LNCAP (cell line): ENCODE measurements at regions not wholly inside any gene's neighbourhood (a gene's known extent, or its start where the extent isn't known, plus 50 kb on each side); places are given as distances from the start of the nearest gene placed in this dataset.

Experiments used
- TF ChIP-seq, protein P1 (sequence below): fragments of 450-650 bp; IDR thresholded peaks from 2 replicates; pipeline ENCODE4 v1.5.1; 2017; ENCODE audit warnings: mild to moderate bottlenecking

- TF ChIP-seq, protein P1, sequence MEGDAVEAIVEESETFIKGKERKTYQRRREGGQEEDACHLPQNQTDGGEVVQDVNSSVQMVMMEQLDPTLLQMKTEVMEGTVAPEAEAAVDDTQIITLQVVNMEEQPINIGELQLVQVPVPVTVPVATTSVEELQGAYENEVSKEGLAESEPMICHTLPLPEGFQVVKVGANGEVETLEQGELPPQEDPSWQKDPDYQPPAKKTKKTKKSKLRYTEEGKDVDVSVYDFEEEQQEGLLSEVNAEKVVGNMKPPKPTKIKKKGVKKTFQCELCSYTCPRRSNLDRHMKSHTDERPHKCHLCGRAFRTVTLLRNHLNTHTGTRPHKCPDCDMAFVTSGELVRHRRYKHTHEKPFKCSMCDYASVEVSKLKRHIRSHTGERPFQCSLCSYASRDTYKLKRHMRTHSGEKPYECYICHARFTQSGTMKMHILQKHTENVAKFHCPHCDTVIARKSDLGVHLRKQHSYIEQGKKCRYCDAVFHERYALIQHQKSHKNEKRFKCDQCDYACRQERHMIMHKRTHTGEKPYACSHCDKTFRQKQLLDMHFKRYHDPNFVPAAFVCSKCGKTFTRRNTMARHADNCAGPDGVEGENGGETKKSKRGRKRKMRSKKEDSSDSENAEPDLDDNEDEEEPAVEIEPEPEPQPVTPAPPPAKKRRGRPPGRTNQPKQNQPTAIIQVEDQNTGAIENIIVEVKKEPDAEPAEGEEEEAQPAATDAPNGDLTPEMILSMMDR, result no peak
These were observed 122.9 kb upstream of the ZEB2 start for GRCh38 chr2:144642856-144643255.

DNA sequence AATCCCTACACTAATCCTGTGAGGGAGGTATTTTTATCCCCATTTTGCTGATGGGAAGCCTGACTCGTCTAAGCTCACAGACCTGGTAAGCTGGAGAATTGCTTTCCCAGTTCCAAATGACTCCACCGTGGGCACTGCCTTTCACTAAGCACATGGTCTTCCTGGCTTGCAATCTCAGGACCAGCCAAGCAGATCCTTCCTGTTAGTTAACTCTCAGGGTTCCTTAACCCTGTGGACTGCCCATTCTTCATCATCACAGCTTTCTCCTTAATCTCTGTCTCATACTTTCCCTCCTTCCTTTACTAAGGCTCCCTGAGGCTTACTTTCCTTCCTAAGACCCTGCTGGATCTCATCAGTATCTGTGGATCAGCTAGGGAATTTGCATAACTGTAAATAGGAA lies 122.2 kb upstream of the ZEB2 start:
- TF ChIP-seq, protein P1, result no peak

GRCh38 chr2:144632809-144633208 lies 112.9 kb upstream of the ZEB2 start:
- TF ChIP-seq, protein P1, result no peak

GRCh38 chr2:144631636-144632035 lies 111.7 kb upstream of the ZEB2 start:
- TF ChIP-seq, protein P1, result no peak

DNA sequence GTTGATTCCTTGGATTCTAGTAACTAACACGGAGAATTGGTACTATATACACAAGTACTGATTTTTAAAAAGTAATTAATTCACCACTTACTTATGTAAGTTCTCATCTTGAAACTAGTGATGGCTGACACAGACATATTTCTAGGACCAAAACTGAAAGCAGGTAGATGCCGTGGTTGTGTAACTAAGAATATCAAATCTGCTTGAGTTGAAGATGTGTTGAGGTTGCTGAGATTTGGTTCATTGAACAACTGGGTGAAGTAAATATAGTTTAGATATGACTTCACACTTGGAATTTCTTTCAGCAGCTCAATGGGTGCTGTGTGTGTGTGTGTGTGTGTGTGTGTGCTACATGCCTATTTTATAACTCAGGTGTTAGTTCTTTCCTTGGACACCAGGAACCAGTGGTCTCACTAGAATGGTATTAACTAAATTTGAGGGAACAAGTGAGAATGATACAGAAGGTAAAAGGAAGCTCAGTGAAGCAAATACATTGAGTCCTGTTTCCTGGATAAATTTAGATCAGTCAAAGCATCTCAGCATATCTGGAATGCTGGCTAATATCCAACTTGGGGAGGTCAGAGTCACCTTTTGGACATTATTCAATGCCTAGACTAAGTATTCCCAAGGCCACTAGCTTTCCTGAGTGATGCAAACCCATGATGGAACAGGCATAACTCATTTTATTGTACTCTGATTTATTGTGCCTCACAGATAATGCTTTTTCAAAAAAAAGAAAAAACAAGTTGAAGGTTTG lies 110.7 kb upstream of the ZEB2 start:
- TF ChIP-seq, protein P1, result no peak

DNA sequence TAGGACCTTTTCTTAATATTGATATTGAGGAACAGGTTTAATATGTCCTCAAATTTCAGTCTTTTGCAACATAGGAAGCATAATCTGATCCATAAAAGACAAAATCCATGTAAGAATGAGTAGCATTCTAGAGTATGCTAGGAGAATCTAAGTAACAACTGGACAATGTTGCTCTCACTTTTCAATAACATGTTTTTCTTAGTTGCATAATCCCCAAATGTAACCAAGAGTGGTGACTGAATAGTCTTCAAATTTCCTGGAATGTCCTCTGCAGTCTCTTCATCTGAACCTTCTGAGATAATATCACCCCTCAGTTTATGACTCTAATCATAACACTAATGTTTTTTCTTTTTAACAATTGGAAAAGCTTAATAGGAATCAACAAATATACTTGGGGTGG lies 110.0 kb upstream of the ZEB2 start:
- TF ChIP-seq, protein P1, result no peak

- TF ChIP-seq, protein P1, result no peak
These were observed 108.6 kb upstream of the ZEB2 start for GRCh38 chr2:144628566-144628965.

GRCh38 chr2:144625626-144626025 lies 105.7 kb upstream of the ZEB2 start:
- TF ChIP-seq, protein P1, result no peak
